Panc1 (cell line): ENCODE measurements at regions not wholly inside any gene's neighbourhood (a gene's known extent, or its start where the extent isn't known, plus 50 kb on each side); places are given as distances from the start of the nearest gene placed in this dataset.

ENCODE experiments used
- ATAC-seq: fragments of 200-7000 bp; cut with Tn5 transposase; 2 replicates; pipeline ENCODE4 v1.9.1; 2020; ENCODE audit warnings: mild to moderate bottlenecking, moderate library complexity
- BruUV-seq: library from RNA; stranded (reverse); fragments of 400-500 nt; replicated peaks from 2 replicates; lab custom pipeline; 2021; lab: Mats Ljungman, UMichigan
- CTCF ChIA-PET: fragments of 300-600 bp; sonication (Branson Sonifier 250); formaldehyde crosslinking; loops from one replicate; lab custom pipeline; 2022; ENCODE audit warnings: antibody characterized with exemption; lab: Charles Lee
- POLR2A ChIA-PET: fragments of 300-600 bp; sonication (Branson Sonifier 250); formaldehyde crosslinking; loops from one replicate; lab custom pipeline; 2022; ENCODE audit warnings: antibody characterized with exemption; lab: Charles Lee
- DNase-seq: peaks from one replicate; pipeline ENCODE4 v3.0.0-alpha.2; 2010; ENCODE audit warnings: low read depth, low spot score
- H3K27ac ChIP-seq: 2 replicates; pipeline ENCODE4 v1.5.1; 2011; ENCODE audit warnings: mild to moderate bottlenecking, low read length, inconsistent platforms
- H3K27me3 ChIP-seq: fragments of 200-500 bp; sonication (Bioruptor generic); 2 replicates; pipeline ENCODE4 v1.6.0; 2014; ENCODE audit warnings: low read length, inconsistent platforms; ENCODE audit not compliant: control insufficient read depth, insufficient read depth
- H3K36me3 ChIP-seq: fragments of 200-500 bp; sonication (Bioruptor generic); 2 replicates; pipeline ENCODE4 v1.5.1; 2014; ENCODE audit warnings: inconsistent platforms, mild to moderate bottlenecking, low read length, moderate library complexity; ENCODE audit not compliant: control insufficient read depth, insufficient read depth
- H3K4me1 ChIP-seq: 2 replicates; pipeline ENCODE4 v1.5.1; 2011; ENCODE audit warnings: inconsistent platforms, mild to moderate bottlenecking, low read length, moderate library complexity; ENCODE audit not compliant: control insufficient read depth, insufficient read depth
- H3K4me3 ChIP-seq, 2 experiments: 2 replicates each; pipeline ENCODE4 v1.5.1; 2011 to 2012; ENCODE audit warnings: low read depth in 2 of 2, low read length in 2 of 2, mild to moderate bottlenecking in 2 of 2, inconsistent platforms in 1 of 2, moderate library complexity in 1 of 2
- H3K9me3 ChIP-seq: fragments of 200-500 bp; sonication (Bioruptor generic); 2 replicates; pipeline ENCODE4 v1.5.1; 2014; ENCODE audit warnings: low read depth, mild to moderate bottlenecking, inconsistent platforms, low read length, moderate library complexity; ENCODE audit not compliant: control insufficient read depth, insufficient read depth
- CTCF ChIP-seq: fragments of 450-650 bp; IDR thresholded peaks from 2 replicates; pipeline ENCODE4 v1.5.1; 2017; ENCODE audit warnings: mild to moderate bottlenecking
- POLR2AphosphoS5 ChIP-seq: IDR thresholded peaks from 2 replicates; pipeline ENCODE4 v1.6.1; 2012; ENCODE audit warnings: mild to moderate bottlenecking, low read depth, low read length, moderate library complexity
- SIN3A ChIP-seq: IDR thresholded peaks from 2 replicates; pipeline ENCODE4 v1.6.1; 2012; ENCODE audit warnings: low read depth, mild to moderate bottlenecking, low read length, moderate library complexity, borderline replicate concordance; ENCODE audit not compliant: insufficient read depth
- TCF7L2 ChIP-seq: IDR thresholded peaks from 2 replicates; pipeline ENCODE4 v1.6.1; 2011; ENCODE audit warnings: mild to moderate bottlenecking, low read depth, low read length, inconsistent platforms
- in situ Hi-C: cut with HindIII; loops from 2 replicates; pipeline ENCODE4 v1.10.0; 2016; ENCODE audit warnings: low sequenced_read_pairs, low pct_unique_long_range_greater_than_20kb
- intact Hi-C: fragments of 100-400 bp; cut with micrococcal nuclease; formaldehyde crosslinking; loops from one replicate; pipeline ENCODE4 v1.10.0; 2022; ENCODE audit not compliant: unreplicated experiment
- TF ChIP-seq, protein P1 (sequence below), 2 experiments: IDR thresholded peaks; 2 replicates each; pipeline ENCODE4 v1.6.1; 2011 to 2012; ENCODE audit warnings: low read depth in 2 of 2, control low read depth in 1 of 2, low read length in 1 of 2, mild to moderate bottlenecking in 1 of 2, moderate library complexity in 1 of 2; ENCODE audit not compliant: insufficient read depth in 1 of 2

GRCh38 chr3:26293329-26293844, 329.2 kb upstream of the LRRC3B start:
- intact Hi-C loops (no loop called here), in situ Hi-C loops (no loop called here)
- H3K27me3 ChIP-seq = no peaks in the 10 kb centered on the region
- DNase-seq = no peak
- no peaks in the 10 kb centered on the region for H3K4me1 ChIP-seq
- H3K9me3 ChIP-seq = no peaks in the 10 kb centered on the region
- ChIA-PET POLR2A (no interaction called here), CTCF (no interaction called here)
- H3K36me3 ChIP-seq = no peaks in the 10 kb centered on the region
- ATAC-seq = no peak
- TF ChIP-seq, protein P1, sequence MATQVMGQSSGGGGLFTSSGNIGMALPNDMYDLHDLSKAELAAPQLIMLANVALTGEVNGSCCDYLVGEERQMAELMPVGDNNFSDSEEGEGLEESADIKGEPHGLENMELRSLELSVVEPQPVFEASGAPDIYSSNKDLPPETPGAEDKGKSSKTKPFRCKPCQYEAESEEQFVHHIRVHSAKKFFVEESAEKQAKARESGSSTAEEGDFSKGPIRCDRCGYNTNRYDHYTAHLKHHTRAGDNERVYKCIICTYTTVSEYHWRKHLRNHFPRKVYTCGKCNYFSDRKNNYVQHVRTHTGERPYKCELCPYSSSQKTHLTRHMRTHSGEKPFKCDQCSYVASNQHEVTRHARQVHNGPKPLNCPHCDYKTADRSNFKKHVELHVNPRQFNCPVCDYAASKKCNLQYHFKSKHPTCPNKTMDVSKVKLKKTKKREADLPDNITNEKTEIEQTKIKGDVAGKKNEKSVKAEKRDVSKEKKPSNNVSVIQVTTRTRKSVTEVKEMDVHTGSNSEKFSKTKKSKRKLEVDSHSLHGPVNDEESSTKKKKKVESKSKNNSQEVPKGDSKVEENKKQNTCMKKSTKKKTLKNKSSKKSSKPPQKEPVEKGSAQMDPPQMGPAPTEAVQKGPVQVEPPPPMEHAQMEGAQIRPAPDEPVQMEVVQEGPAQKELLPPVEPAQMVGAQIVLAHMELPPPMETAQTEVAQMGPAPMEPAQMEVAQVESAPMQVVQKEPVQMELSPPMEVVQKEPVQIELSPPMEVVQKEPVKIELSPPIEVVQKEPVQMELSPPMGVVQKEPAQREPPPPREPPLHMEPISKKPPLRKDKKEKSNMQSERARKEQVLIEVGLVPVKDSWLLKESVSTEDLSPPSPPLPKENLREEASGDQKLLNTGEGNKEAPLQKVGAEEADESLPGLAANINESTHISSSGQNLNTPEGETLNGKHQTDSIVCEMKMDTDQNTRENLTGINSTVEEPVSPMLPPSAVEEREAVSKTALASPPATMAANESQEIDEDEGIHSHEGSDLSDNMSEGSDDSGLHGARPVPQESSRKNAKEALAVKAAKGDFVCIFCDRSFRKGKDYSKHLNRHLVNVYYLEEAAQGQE (IDR thresholded peaks at IDR 0.05; ENCODE audit: insufficient read depth in 1 of 2, low read depth in 2 of 2, low read length in 1 of 2) = no peak
- TF ChIP-seq SIN3A = no peak
- no peak overlapping the region for H3K27ac ChIP-seq
- no peak overlapping the region for H3K4me3 ChIP-seq
- no TSS peak for BruUV-seq

DNA sequence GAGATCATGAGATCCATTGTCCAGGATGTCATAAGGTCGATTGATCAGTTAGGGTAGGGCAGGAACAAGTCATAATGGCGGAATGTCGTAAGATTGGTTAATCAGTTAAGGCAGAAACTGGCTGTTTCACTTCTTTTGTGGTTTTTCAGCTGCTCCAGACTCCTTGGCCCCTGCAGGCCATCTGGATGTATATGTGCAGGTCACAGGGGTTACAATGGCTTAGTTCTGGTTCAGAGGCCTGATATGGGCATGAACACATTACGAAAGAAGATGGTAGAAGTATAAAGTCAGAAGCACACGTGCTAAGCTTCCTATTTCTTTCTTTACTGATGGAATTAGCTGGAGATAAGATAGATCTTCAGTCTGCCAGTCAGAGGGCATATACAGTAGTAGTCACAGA, 315.4 kb upstream of the LRRC3B start:
- BruUV-seq = no TSS peak

More for the DNA sequence above, 315.4 kb upstream of the LRRC3B start:
- ChIA-PET POLR2A (no interaction called here), CTCF (no interaction called here)
- TF ChIP-seq CTCF (no peak), SIN3A (no peak), POLR2AphosphoS5 (no peak), TCF7L2 (no peak)
- TF ChIP-seq, protein P1 (IDR thresholded peaks at IDR 0.05; ENCODE audit: insufficient read depth in 1 of 2, low read depth in 2 of 2, low read length in 1 of 2) = no peak
- Histone ChIP-seq H3K36me3 (no peaks in the 10 kb centered on the region), H3K4me1 (no peaks in the 10 kb centered on the region), H3K4me3 (no peak overlapping the region), H3K27ac (no peak overlapping the region), H3K27me3 (no peaks in the 10 kb centered on the region), H3K9me3 (no peaks in the 10 kb centered on the region)
- no peak for DNase-seq
- in situ Hi-C loops (no loop called here), intact Hi-C loops (no loop called here)
- ATAC-seq = no peak
